ENCODE measurements at regions not wholly inside any gene's neighbourhood (a gene's known extent, or its start where the extent isn't known, plus 50 kb on each side); places are given as distances from the start of the nearest gene placed in this dataset.

GRCh38 chr17:77266891-77267341 is 126.1 kb downstream of the SEC14L1 start:
- Histone ChIP-seq H3K27me3 (no peaks in the 10 kb centered on the region), H3K27ac (no peak overlapping the region), H3K4me1 (no peaks in the 10 kb centered on the region), H3K9me3 (no peaks in the 10 kb centered on the region), H3K36me3 (no peaks in the 10 kb centered on the region), H3K4me3 (no peak overlapping the region)
- intact Hi-C loops (cut with DNase I; ENCODE audit: low total_unique reads): no loop called here
- DNase-seq: no peak
- TF ChIP-seq POLR2A (IDR thresholded peaks at IDR 0.05) (no peak), CTCF (IDR thresholded peaks at IDR 0.05) (no peak), EP300 (IDR thresholded peaks at IDR 0.05) (no peak), POLR2AphosphoS5 (IDR thresholded peaks at IDR 0.05) (no peak)
- WGBS, 5 donors: 75 to 92% (median 81%) methylated on average over 12 to 13 of the region's 13 CpGs

GRCh38 chr17:77269696-77270681 is 129.2 kb downstream of the SEC14L1 start:
- Histone ChIP-seq H3K9me3 (no peaks in the 10 kb centered on the region), H3K4me1 (no peaks in the 10 kb centered on the region), H3K4me3 (no peak overlapping the region), H3K27ac (no peak overlapping the region), H3K36me3 (no peaks in the 10 kb centered on the region), H3K27me3 (no peaks in the 10 kb centered on the region)
- TF ChIP-seq EP300 (IDR thresholded peaks at IDR 0.05) (no peak), POLR2A (IDR thresholded peaks at IDR 0.05) (no peak), CTCF (IDR thresholded peaks at IDR 0.05) (no peak), POLR2AphosphoS5 (IDR thresholded peaks at IDR 0.05) (no peak)
- no peak for DNase-seq
- 57 to 80% (median 69%) methylated on average over 18 of the region's 18 CpGs for WGBS, 5 donors
- intact Hi-C loops (cut with DNase I; ENCODE audit: low total_unique reads): no loop called here

- WGBS, 5 donors: 86 to 93% (median 88%) methylated on average over 8 of the region's 8 CpGs
- TF ChIP-seq POLR2AphosphoS5 (IDR thresholded peaks at IDR 0.05) (no peak), POLR2A (IDR thresholded peaks at IDR 0.05) (no peak), CTCF (IDR thresholded peaks at IDR 0.05) (no peak), EP300 (IDR thresholded peaks at IDR 0.05) (no peak)
- H3K27me3 ChIP-seq: no peaks in the 10 kb centered on the region
- H3K4me3 ChIP-seq: no peak overlapping the region
- no peaks in the 10 kb centered on the region for H3K9me3 ChIP-seq
- H3K36me3 ChIP-seq: no peaks in the 10 kb centered on the region
- H3K4me1 ChIP-seq: no peaks in the 10 kb centered on the region
- intact Hi-C loops (cut with DNase I; ENCODE audit: low total_unique reads): no loop called here
- DNase-seq: no peak
- H3K27ac ChIP-seq: no peak overlapping the region
Observed at GRCh38 chr17:77271411-77271810, 130.6 kb downstream of the SEC14L1 start.

GRCh38 chr17:77273397-77274085 is 132.8 kb downstream of the SEC14L1 start:
- DNase-seq: no peak
- no peak overlapping the region for H3K27ac ChIP-seq
- TF ChIP-seq EP300 (IDR thresholded peaks at IDR 0.05) (no peak), POLR2A (IDR thresholded peaks at IDR 0.05) (no peak), POLR2AphosphoS5 (IDR thresholded peaks at IDR 0.05) (no peak), CTCF (IDR thresholded peaks at IDR 0.05) (no peak)

More at GRCh38 chr17:77273397-77274085, 132.8 kb downstream of the SEC14L1 start:
- Histone ChIP-seq H3K27me3 (no peaks in the 10 kb centered on the region), H3K9me3 (no peaks in the 10 kb centered on the region), H3K36me3 (no peaks in the 10 kb centered on the region), H3K4me1 (no peaks in the 10 kb centered on the region), H3K4me3 (no peak overlapping the region)
- intact Hi-C loops (cut with DNase I; ENCODE audit: low total_unique reads): no loop called here
- WGBS, 5 donors: 87 to 93% (median 88%) methylated on average over 7 of the region's 7 CpGs

Measured in stomach (tissue), 8 donors.